ENCODE measurements at regions not wholly inside any gene's neighbourhood (a gene's known extent, or its start where the extent isn't known, plus 50 kb on each side); places are given as distances from the start of the nearest gene placed in this dataset.

DNA sequence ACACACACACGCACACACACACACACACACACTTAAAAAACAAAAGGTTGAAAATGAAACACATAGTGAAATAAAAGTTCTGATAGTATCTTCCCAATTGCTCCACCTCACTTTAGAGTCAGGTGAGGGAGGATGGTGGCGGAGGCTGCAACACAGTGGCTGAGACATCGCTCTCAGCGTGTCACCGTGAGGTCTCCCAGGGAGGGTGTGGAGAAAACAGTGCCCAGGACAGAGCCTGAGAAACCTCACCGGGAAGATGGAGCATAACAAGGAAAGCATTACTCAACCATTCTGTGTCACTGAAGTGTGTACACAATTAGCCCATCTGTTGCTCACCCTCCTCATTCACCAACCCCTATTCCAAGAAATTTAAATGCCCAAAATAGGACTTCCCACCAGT is 111.4 kb upstream of the USP29 start:
- TF ChIP-seq POLR2A (IDR thresholded peaks at IDR 0.05), result no peak
- TF ChIP-seq, protein P1, sequence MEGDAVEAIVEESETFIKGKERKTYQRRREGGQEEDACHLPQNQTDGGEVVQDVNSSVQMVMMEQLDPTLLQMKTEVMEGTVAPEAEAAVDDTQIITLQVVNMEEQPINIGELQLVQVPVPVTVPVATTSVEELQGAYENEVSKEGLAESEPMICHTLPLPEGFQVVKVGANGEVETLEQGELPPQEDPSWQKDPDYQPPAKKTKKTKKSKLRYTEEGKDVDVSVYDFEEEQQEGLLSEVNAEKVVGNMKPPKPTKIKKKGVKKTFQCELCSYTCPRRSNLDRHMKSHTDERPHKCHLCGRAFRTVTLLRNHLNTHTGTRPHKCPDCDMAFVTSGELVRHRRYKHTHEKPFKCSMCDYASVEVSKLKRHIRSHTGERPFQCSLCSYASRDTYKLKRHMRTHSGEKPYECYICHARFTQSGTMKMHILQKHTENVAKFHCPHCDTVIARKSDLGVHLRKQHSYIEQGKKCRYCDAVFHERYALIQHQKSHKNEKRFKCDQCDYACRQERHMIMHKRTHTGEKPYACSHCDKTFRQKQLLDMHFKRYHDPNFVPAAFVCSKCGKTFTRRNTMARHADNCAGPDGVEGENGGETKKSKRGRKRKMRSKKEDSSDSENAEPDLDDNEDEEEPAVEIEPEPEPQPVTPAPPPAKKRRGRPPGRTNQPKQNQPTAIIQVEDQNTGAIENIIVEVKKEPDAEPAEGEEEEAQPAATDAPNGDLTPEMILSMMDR (IDR thresholded peaks at IDR 0.05), result no peak
- 67 to 89% (median 81%) methylated on average over 6 of the region's 6 CpGs for WGBS, 4 donors
- intact Hi-C loops (cut with DNase I), result loop anchor here in 1 of 2 donors (10.0 kb wide), 1 partner anchor 46 kb away; no protein-coding TSS in a partner anchor
- Histone ChIP-seq H3K4me1 (replicated peaks in 1 of 2) (no peaks in the 10 kb centered on the region), H3K9me3 (replicated peaks in 1 of 3) (no peaks in the 10 kb centered on the region), H3K27ac (no peak overlapping the region), H3K27me3 (no peaks in the 10 kb centered on the region), H3K4me3 (no peak overlapping the region), H3K36me3 (replicated peaks in 1 of 2) (no peaks in the 10 kb centered on the region)
- DNase-seq, result no peak

DNA sequence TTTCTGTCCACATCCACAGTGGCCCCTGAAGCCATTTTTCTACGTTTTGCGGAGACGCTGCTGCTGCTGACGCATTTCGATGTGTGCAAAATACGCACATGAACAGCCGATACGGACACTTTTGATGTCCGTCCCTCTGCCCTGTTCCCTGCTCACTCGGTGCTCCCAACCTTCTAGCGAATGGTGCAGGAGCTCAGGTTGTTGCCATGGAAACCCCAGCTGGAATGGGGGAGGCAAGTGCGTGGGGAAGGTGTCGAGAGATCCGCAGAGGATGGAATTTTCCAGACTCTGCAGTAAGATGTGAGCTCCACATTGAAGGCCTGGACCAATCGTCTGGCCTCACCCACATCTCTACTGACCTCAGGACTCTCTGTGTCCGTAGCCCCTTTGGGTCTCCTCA is 109.2 kb upstream of the USP29 start:
- DNase-seq, result no peak
- no peak overlapping the region for H3K4me3 ChIP-seq
- no peak overlapping the region for H3K27ac ChIP-seq
- no peaks in the 10 kb centered on the region for H3K36me3 ChIP-seq (replicated peaks in 1 of 2)
- H3K9me3 ChIP-seq (replicated peaks in 1 of 3), result no peaks in the 10 kb centered on the region
- TF ChIP-seq POLR2A (IDR thresholded peaks at IDR 0.05), result no peak
- TF ChIP-seq, protein P1 (IDR thresholded peaks at IDR 0.05), result no peak
- 74 to 85% (median 83%) methylated on average over 16 of the region's 16 CpGs for WGBS, 4 donors
- H3K4me1 ChIP-seq (replicated peaks in 1 of 2), result no peaks in the 10 kb centered on the region
- intact Hi-C loops (cut with DNase I), result loop anchor here in 1 of 2 donors (10.0 kb wide), 1 partner anchor 166 kb away; the partner anchor contains the start of genes PEG3 and ZIM2
- H3K27me3 ChIP-seq, result no peaks in the 10 kb centered on the region

DNA sequence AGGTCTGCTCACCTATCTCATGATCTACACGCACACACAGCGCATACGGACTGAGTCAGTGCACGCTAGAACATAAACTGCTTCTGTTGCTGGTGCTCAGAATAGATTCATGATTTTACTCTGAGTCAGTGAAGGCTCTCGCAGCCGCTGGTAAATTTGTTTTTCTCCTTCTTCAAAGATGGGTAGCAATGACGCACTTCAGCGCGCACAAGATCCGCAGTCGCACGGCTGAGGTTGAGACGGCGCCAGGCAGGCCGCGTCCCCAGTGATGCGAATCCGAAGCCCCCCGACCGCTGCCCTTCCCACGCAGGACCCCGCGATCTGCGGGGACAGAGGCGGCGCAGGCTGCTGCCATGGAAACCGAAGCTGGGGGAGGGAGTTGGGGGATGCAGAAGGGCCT is 103.7 kb upstream of the USP29 start:
- no peaks in the 10 kb centered on the region for H3K9me3 ChIP-seq (replicated peaks in 1 of 3)
- intact Hi-C loops (cut with DNase I), result loop anchor here in 1 of 2 donors (10.0 kb wide), 1 partner anchor 171 kb away; the partner anchor contains the start of genes PEG3 and ZIM2
- no peak overlapping the region for H3K4me3 ChIP-seq
- H3K27ac ChIP-seq, result no peak overlapping the region
- H3K27me3 ChIP-seq, result no peaks in the 10 kb centered on the region
- TF ChIP-seq, protein P1 (IDR thresholded peaks at IDR 0.05), result no peak
- TF ChIP-seq POLR2A (IDR thresholded peaks at IDR 0.05), result no peak
- WGBS, 4 donors, result 84 to 91% (median 88%) methylated on average over 22 to 27 of the region's 27 CpGs
- DNase-seq, result no peak
- H3K4me1 ChIP-seq (replicated peaks in 1 of 2), result no peaks in the 10 kb centered on the region
- H3K36me3 ChIP-seq (replicated peaks in 1 of 2), result no peaks in the 10 kb centered on the region

DNA sequence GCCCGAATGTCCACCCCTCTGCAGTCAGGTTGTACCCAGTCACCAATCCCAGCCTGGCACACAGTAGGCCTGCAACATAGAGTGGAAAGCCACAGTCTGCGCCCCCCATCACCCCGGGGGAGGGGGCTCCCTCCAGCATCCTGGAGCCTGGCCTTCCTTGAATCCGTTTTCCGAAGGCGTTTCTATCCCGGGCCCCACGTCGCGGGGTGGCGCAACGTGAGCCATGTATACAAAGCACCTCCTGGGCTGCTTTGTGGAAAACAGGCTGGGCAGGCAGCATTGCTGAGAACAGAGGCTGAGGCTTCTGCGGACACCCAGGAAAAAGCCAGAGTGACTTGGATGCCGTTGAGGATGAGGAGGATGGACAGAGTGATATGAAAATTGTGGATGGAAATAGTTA is 103.3 kb upstream of the USP29 start:
- WGBS, 4 donors, result 71 to 82% (median 81%) methylated on average over 4 to 14 of the region's 14 CpGs
- H3K27ac ChIP-seq, result no peak overlapping the region
- no peak for TF ChIP-seq POLR2A (IDR thresholded peaks at IDR 0.05)
- TF ChIP-seq, protein P1 (IDR thresholded peaks at IDR 0.05), result no peak
- intact Hi-C loops (cut with DNase I), result loop anchor here in 1 of 2 donors (10.0 kb wide), 1 partner anchor 172 kb away; the partner anchor contains the start of genes PEG3 and ZIM2
- H3K27me3 ChIP-seq, result no peaks in the 10 kb centered on the region
- DNase-seq, result no peak
- no peaks in the 10 kb centered on the region for H3K36me3 ChIP-seq (replicated peaks in 1 of 2)
- no peaks in the 10 kb centered on the region for H3K4me1 ChIP-seq (replicated peaks in 1 of 2)
- no peaks in the 10 kb centered on the region for H3K9me3 ChIP-seq (replicated peaks in 1 of 3)
- H3K4me3 ChIP-seq, result no peak overlapping the region

Data from adrenal gland (tissue), 9 donors.